HCT116 (cell line): ENCODE measurements at regions not wholly inside any gene's neighbourhood (a gene's known extent, or its start where the extent isn't known, plus 50 kb on each side); places are given as distances from the start of the nearest gene placed in this dataset.

Source experiments
- CEBPB ChIP-seq: IDR thresholded peaks from 2 replicates; pipeline ENCODE4 v1.6.1; 2012; ENCODE audit warnings: low read depth
- CTCF ChIP-seq, 3 experiments: fragments of 200-600 bp in 1 of 3; sonication (generic) in 1 of 3; IDR thresholded peaks in 2 of 3; conservative IDR thresholded peaks in 1 of 3; 2 replicates each; pipeline ENCODE4 v1.5.1; 2012 to 2017; ENCODE audit warnings: low read depth in 2 of 3, low read length in 2 of 3, antibody characterized with exemption in 1 of 3, borderline replicate concordance in 1 of 3, control low read depth in 1 of 3, mild to moderate bottlenecking in 1 of 3, mixed read lengths in 1 of 3, mixed run types in 1 of 3, moderate library complexity in 1 of 3; ENCODE audit not compliant: insufficient read depth in 1 of 3
- EZH2phosphoT487 ChIP-seq: fragments of 200-600 bp; IDR thresholded peaks from 2 replicates; pipeline ENCODE4 v1.6.1; 2018; ENCODE audit warnings: antibody characterized with exemption, borderline replicate concordance
- POLR2A ChIP-seq: IDR thresholded peaks from 2 replicates; pipeline ENCODE4 v1.7.0; 2011; ENCODE audit warnings: borderline replicate concordance; ENCODE audit not compliant: insufficient read depth, insufficient read length; ENCODE audit errors: extremely low read depth
- POLR2AphosphoS5 ChIP-seq: IDR thresholded peaks from 2 replicates; pipeline ENCODE4 v1.6.1; 2011; ENCODE audit warnings: mild to moderate bottlenecking, low read depth, low read length, moderate library complexity
- RAD21 ChIP-seq: IDR thresholded peaks from 2 replicates; pipeline ENCODE4 v1.6.1; 2012; ENCODE audit warnings: low read depth, mild to moderate bottlenecking
- SRF ChIP-seq: IDR thresholded peaks from 2 replicates; pipeline ENCODE4 v1.6.1; 2012; ENCODE audit warnings: low read depth

- TF ChIP-seq CTCF (IDR thresholded peaks at IDR 0.05 in 2 of 3, conservative IDR thresholded peaks at IDR 0.05 in 1 of 3; ENCODE audit: borderline replicate concordance in 1 of 3, insufficient read depth in 1 of 3, low read depth in 2 of 3, low read length in 2 of 3) (no peak), POLR2A (no peak), CEBPB (no peak), EZH2phosphoT487 (no peak), SRF (no peak), POLR2AphosphoS5 (no peak), RAD21 (no peak)
Measured at GRCh38 chr9:106467113-106467864, 395.7 kb upstream of the ZNF462 start.
